ENCODE measurements at regions not wholly inside any gene's neighbourhood (a gene's known extent, or its start where the extent isn't known, plus 50 kb on each side); places are given as distances from the start of the nearest gene placed in this dataset.

- H3K4me1 ChIP-seq, result no peaks in the 10 kb centered on the region
- TF ChIP-seq CTCF (IDR thresholded peaks at IDR 0.05) (no peak), POLR2A (IDR thresholded peaks at IDR 0.05) (no peak)
- H3K27ac ChIP-seq, result no peak overlapping the region
- 50% methylated on average over 2 of the region's 2 CpGs for WGBS (ENCODE audit: insufficient coverage, low coverage, low lambda C conversion rate, missing lambda C conversion rate)
- no peaks in the 10 kb centered on the region for H3K27me3 ChIP-seq
- intact Hi-C loops (cut with DNase I), result no loop called here
- no peak overlapping the region for H3K4me3 ChIP-seq
- DNase-seq (no peak), ATAC-seq (no peak)
- no peaks in the 10 kb centered on the region for H3K9me3 ChIP-seq
- no peaks in the 10 kb centered on the region for H3K36me3 ChIP-seq
These were observed 980.9 kb downstream of the BRINP3 start for GRCh38 chr1:189496768-189497167.

DNA sequence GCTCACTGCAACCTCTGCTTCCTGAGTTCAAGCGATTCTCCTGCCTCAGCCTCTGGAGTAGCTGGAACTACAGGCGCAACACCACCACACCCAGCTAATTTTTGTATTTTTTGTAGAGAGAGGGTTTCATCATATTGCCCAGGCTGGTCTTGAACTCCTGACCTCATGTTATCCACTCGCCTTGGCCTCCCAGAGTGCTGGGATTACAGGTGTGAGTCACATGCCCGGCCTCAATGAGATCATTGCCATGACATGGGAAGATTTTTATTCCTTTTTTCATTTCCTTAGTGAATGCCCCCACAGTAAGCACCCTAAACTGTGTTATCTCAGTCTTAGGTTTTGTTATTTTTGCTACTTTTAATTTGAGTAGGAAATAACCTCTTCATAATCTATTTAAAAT, 977.9 kb downstream of the BRINP3 start:
- no peak for ATAC-seq
- intact Hi-C loops (cut with DNase I), result no loop called here
- TF ChIP-seq CTCF (IDR thresholded peaks at IDR 0.05) (no peak), POLR2A (IDR thresholded peaks at IDR 0.05) (no peak)
- no peaks in the 10 kb centered on the region for H3K4me1 ChIP-seq
- no peak for DNase-seq
- no peaks in the 10 kb centered on the region for H3K36me3 ChIP-seq
- no peak overlapping the region for H3K4me3 ChIP-seq
- H3K27me3 ChIP-seq, result no peaks in the 10 kb centered on the region
- H3K27ac ChIP-seq, result no peak overlapping the region
- H3K9me3 ChIP-seq, result no peaks in the 10 kb centered on the region
- WGBS (ENCODE audit: insufficient coverage, low coverage, low lambda C conversion rate, missing lambda C conversion rate), result 52% methylated on average over 4 of the region's 4 CpGs

DNA sequence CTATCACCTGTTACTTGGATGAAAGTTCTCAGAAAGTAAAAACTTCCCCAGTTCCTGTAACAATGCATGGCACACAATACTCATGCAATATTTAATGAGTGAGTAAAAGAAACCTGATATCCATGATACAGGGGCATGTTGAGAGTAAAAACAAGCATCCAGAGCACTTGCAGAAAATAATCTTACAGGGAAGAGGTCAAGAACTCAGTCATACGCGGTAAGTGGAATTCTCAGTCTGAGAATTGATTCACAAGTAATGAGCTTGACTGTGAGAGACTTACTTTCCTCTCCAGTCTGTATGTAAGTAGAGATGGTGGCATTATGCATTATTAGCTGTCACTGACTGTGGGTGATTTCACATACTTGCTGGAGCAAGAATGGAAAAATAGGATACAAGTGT, 976.9 kb downstream of the BRINP3 start:
- no peak overlapping the region for H3K27ac ChIP-seq
- H3K9me3 ChIP-seq, result no peaks in the 10 kb centered on the region
- WGBS (ENCODE audit: insufficient coverage, low coverage, low lambda C conversion rate, missing lambda C conversion rate), result 77% methylated on average over 2 of the region's 2 CpGs
- H3K27me3 ChIP-seq, result no peaks in the 10 kb centered on the region
- no peak for TF ChIP-seq POLR2A (IDR thresholded peaks at IDR 0.05)
- no peak for TF ChIP-seq CTCF (IDR thresholded peaks at IDR 0.05)
- H3K4me1 ChIP-seq, result no peaks in the 10 kb centered on the region
- no peaks in the 10 kb centered on the region for H3K36me3 ChIP-seq
- no peak for ATAC-seq
- no peak for DNase-seq
- intact Hi-C loops (cut with DNase I), result no loop called here
- no peak overlapping the region for H3K4me3 ChIP-seq

DNA sequence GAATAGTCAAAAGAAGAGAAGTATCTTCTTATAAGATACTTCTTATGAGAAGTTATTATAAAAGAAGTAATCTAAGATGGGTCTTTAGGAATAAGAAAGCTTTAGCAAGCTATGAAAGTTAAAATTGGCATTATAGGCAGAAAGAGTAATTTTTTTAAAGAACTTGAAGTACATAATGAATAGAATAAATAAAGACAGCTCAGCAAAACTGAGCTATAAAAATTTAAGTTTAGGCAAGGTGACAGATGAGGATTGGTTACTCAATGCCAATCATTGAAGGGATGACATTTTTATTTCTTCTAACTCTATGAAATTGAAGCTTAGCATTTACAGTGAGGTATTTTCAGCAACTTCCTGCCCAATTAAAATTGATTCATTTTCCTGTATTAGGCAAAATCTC, 966.8 kb downstream of the BRINP3 start:
- DNase-seq (no peak), ATAC-seq (no peak)
- Histone ChIP-seq H3K4me3 (no peak overlapping the region), H3K4me1 (no peaks in the 10 kb centered on the region), H3K9me3 (no peaks in the 10 kb centered on the region), H3K27ac (no peak overlapping the region), H3K27me3 (no peaks in the 10 kb centered on the region), H3K36me3 (no peaks in the 10 kb centered on the region)
- intact Hi-C loops (cut with DNase I), result no loop called here
- TF ChIP-seq CTCF (IDR thresholded peaks at IDR 0.05) (no peak), POLR2A (IDR thresholded peaks at IDR 0.05) (no peak)

- no peaks in the 10 kb centered on the region for H3K36me3 ChIP-seq
- H3K4me1 ChIP-seq, result no peaks in the 10 kb centered on the region
- TF ChIP-seq CTCF (IDR thresholded peaks at IDR 0.05) (no peak), POLR2A (IDR thresholded peaks at IDR 0.05) (no peak)
- H3K27me3 ChIP-seq, result no peaks in the 10 kb centered on the region
- H3K27ac ChIP-seq, result no peak overlapping the region
- DNase-seq, result no peak
- no CpG with 5 or more reads among the region's 6 CpGs for WGBS (ENCODE audit: insufficient coverage, low coverage, low lambda C conversion rate, missing lambda C conversion rate)
- intact Hi-C loops (cut with DNase I), result no loop called here
- no peaks in the 10 kb centered on the region for H3K9me3 ChIP-seq
- no peak overlapping the region for H3K4me3 ChIP-seq
- peak in 1 of 4 donors; percentile 19 for ATAC-seq
These were observed 964.6 kb downstream of the BRINP3 start for GRCh38 chr1:189513091-189513490.

Data from right lobe of liver (tissue), 6 donors.